Thyroid gland (tissue), 4 donors: ENCODE measurements at regions not wholly inside any gene's neighbourhood (a gene's known extent, or its start where the extent isn't known, plus 50 kb on each side); places are given as distances from the start of the nearest gene placed in this dataset.
"Not testable (repeated sequence)": the region's sequence is repeated elsewhere in the genome, so short reads cannot be mapped to it uniquely, and the experiment has no call there.

Experiments
- CTCF ChIP-seq, 6 experiments: fragments of 200-600 bp in 3 of 6; fragments of 450-650 bp in 3 of 6; sonication (generic) in 3 of 6; IDR thresholded peaks; one replicate each; pipeline ENCODE4 v1.5.1; 2016 to 2019; ENCODE audit warnings: antibody characterized with exemption in 6 of 6, mild to moderate bottlenecking in 2 of 6, inconsistent platforms in 1 of 6, moderate library complexity in 1 of 6
- POLR2A ChIP-seq, 2 donors: fragments of 450-650 bp; IDR thresholded peaks; one replicate each; pipeline ENCODE4 v1.6.1; 2017; ENCODE audit warnings: antibody characterized with exemption in 2 of 2, mild to moderate bottlenecking in 2 of 2, moderate library complexity in 1 of 2

GRCh38 chr22:47613181-47613580 is 850.7 kb downstream of the TBC1D22A start:
- TF ChIP-seq POLR2A, CTCF (IDR thresholded peaks at IDR 0.05): not testable (repeated sequence)
